ENCODE measurements at regions not wholly inside any gene's neighbourhood (a gene's known extent, or its start where the extent isn't known, plus 50 kb on each side); places are given as distances from the start of the nearest gene placed in this dataset.
"Not testable (repeated sequence)": the region's sequence is repeated elsewhere in the genome, so short reads cannot be mapped to it uniquely, and the experiment has no call there.

DNA sequence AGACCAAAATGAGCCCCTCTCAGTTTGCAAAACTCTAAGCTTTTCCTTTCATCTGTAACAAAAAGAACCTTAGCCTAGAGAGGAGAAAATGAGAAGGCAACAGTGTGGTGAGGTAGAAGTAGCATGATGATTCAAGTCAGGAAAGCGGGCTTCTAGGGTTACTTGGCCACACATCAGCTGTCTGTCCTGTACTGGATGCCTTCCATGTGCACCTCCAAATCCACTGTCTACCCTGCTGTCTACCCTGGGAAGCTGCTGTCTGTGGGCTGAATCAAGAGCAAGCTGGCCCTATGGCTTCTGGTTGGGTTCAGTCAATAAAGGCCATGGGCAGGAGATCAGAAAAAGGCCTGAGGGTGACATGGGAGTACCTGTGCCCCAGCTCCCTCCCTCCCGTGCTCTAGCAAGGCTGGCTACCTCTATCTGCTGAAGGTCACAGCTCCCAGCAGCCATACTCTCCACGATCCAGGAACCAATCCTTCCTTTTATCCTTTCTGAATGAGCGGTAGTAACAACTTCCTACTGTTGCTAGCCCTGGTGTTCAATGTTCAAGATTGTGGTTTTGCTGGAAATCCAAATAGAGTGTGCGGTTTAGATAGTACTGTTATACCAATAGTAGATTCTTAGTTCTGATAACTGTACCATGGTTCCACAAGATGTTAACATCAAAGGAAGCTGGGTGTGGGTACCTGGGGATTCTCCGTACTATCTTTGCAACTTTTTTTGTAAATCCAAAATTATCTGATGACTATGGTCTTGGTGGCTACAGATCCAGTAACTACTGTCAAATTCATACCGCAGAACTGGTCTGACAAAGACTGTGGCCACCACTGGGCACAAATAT lies 191.0 kb downstream of the ESM1 start:
- WGBS, result 93% methylated on average over 7 of the region's 7 CpGs
- H3K36me3 ChIP-seq, result no peaks in the 10 kb centered on the region
- no peak overlapping the region for H3K4me3 ChIP-seq
- no peaks in the 10 kb centered on the region for H3K27me3 ChIP-seq
- TF ChIP-seq EP300 (IDR thresholded peaks at IDR 0.05) (no peak), POLR2A (IDR thresholded peaks at IDR 0.05) (no peak), POLR2AphosphoS5 (IDR thresholded peaks at IDR 0.05) (no peak), CTCF (IDR thresholded peaks at IDR 0.05) (no peak)
- no peak overlapping the region for H3K27ac ChIP-seq
- DNase-seq (ENCODE audit: low spot score in 2 of 2), result no peak
- no peaks in the 10 kb centered on the region for H3K9me3 ChIP-seq
- no peaks in the 10 kb centered on the region for H3K4me1 ChIP-seq

- no peak overlapping the region for H3K4me3 ChIP-seq
- no peak for TF ChIP-seq EP300 (IDR thresholded peaks at IDR 0.05)
- no peak for TF ChIP-seq POLR2AphosphoS5 (IDR thresholded peaks at IDR 0.05)
- no peak for TF ChIP-seq CTCF (IDR thresholded peaks at IDR 0.05)
- no peak for TF ChIP-seq POLR2A (IDR thresholded peaks at IDR 0.05)
- no peaks in the 10 kb centered on the region for H3K4me1 ChIP-seq
- DNase-seq (ENCODE audit: low spot score in 2 of 2), result no peak
- WGBS, result 85% methylated on average over 4 of the region's 4 CpGs
- no peak overlapping the region for H3K27ac ChIP-seq
- H3K27me3 ChIP-seq, result no peaks in the 10 kb centered on the region
- H3K9me3 ChIP-seq, result no peaks in the 10 kb centered on the region
- H3K36me3 ChIP-seq, result no peaks in the 10 kb centered on the region
These were observed 191.8 kb downstream of the ESM1 start for GRCh38 chr5:54793468-54794134.

GRCh38 chr5:54792611-54793404 lies 192.6 kb downstream of the ESM1 start:
- no peak for DNase-seq (ENCODE audit: low spot score in 2 of 2)
- H3K4me1 ChIP-seq, result no peaks in the 10 kb centered on the region
- H3K27me3 ChIP-seq, result no peaks in the 10 kb centered on the region
- H3K36me3 ChIP-seq, result no peaks in the 10 kb centered on the region
- no peaks in the 10 kb centered on the region for H3K9me3 ChIP-seq
- WGBS, result 37% methylated on average over 2 of the region's 2 CpGs
- H3K4me3 ChIP-seq, result no peak overlapping the region
- TF ChIP-seq POLR2A (IDR thresholded peaks at IDR 0.05) (no peak), CTCF (IDR thresholded peaks at IDR 0.05) (no peak), POLR2AphosphoS5 (IDR thresholded peaks at IDR 0.05) (no peak), EP300 (IDR thresholded peaks at IDR 0.05) (no peak)
- no peak overlapping the region for H3K27ac ChIP-seq

- not testable (repeated sequence) for H3K4me3 ChIP-seq; H3K27ac ChIP-seq; DNase-seq (ENCODE audit: low spot score in 2 of 2); H3K36me3 ChIP-seq; H3K9me3 ChIP-seq; H3K27me3 ChIP-seq
- 85% methylated on average over 3 of the region's 3 CpGs for WGBS
- H3K4me1 ChIP-seq, result peaks cover 12% of the 10 kb centered on the region
These were observed 197.5 kb downstream of the ESM1 start for GRCh38 chr5:54787910-54788309.

GRCh38 chr5:54785729-54786591 lies 199.4 kb downstream of the ESM1 start:
- Histone ChIP-seq H3K4me1 (peaks cover 12% of the 10 kb centered on the region), H3K36me3 (no peaks in the 10 kb centered on the region), H3K27ac (no peak overlapping the region), H3K9me3 (no peaks in the 10 kb centered on the region), H3K27me3 (no peaks in the 10 kb centered on the region), H3K4me3 (no peak overlapping the region)
- WGBS, result 54% methylated on average over 9 of the region's 9 CpGs
- TF ChIP-seq CTCF (IDR thresholded peaks at IDR 0.05), result peak in 1 of 2 donors; percentile 5
- TF ChIP-seq POLR2A (IDR thresholded peaks at IDR 0.05), result no peak
- no peak for TF ChIP-seq EP300 (IDR thresholded peaks at IDR 0.05)
- TF ChIP-seq POLR2AphosphoS5 (IDR thresholded peaks at IDR 0.05), result no peak
- no peak for DNase-seq (ENCODE audit: low spot score in 2 of 2)

Measured in suprapubic skin (tissue), 4 donors.